Testis (tissue), 2 donors: ENCODE measurements at regions not wholly inside any gene's neighbourhood (a gene's known extent, or its start where the extent isn't known, plus 50 kb on each side); places are given as distances from the start of the nearest gene placed in this dataset.

Experiments
- POLR2A ChIP-seq: fragments of 450-650 bp; IDR thresholded peaks from one replicate; pipeline ENCODE4 v1.6.1; 2017; ENCODE audit warnings: antibody characterized with exemption, mild to moderate bottlenecking, moderate library complexity
- TF ChIP-seq, protein P1 (sequence below), 3 experiments: fragments of 450-650 bp in 2 of 3; fragments of 200-600 bp in 1 of 3; sonication (generic) in 1 of 3; IDR thresholded peaks; one replicate each; pipeline ENCODE4 v1.5.1; 2016 to 2019; ENCODE audit warnings: antibody characterized with exemption in 3 of 3, mild to moderate bottlenecking in 2 of 3, moderate library complexity in 1 of 3

DNA sequence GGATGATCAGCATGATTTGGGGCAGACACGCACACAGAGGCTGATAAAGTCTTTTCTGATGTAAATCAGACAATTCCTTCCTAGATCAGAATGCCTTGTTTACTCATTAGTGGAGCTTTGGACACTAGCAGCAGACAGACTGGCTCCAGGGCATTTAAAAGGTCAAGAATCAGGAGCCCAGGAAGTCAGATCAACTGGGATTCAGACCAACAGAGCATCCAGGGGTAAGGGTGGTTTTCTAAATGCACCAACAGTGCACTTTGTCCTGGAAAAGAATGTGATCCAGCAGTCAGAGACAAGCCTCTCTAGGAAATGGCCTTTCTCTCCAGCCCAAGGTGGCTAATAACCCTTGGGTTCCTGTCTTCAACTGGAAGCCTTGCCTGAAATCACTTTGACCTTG is 405.3 kb downstream of the MED13L start:
- TF ChIP-seq, protein P1, sequence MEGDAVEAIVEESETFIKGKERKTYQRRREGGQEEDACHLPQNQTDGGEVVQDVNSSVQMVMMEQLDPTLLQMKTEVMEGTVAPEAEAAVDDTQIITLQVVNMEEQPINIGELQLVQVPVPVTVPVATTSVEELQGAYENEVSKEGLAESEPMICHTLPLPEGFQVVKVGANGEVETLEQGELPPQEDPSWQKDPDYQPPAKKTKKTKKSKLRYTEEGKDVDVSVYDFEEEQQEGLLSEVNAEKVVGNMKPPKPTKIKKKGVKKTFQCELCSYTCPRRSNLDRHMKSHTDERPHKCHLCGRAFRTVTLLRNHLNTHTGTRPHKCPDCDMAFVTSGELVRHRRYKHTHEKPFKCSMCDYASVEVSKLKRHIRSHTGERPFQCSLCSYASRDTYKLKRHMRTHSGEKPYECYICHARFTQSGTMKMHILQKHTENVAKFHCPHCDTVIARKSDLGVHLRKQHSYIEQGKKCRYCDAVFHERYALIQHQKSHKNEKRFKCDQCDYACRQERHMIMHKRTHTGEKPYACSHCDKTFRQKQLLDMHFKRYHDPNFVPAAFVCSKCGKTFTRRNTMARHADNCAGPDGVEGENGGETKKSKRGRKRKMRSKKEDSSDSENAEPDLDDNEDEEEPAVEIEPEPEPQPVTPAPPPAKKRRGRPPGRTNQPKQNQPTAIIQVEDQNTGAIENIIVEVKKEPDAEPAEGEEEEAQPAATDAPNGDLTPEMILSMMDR (IDR thresholded peaks at IDR 0.05), result no peak
- TF ChIP-seq POLR2A, result no peak
